ENCODE measurements at regions not wholly inside any gene's neighbourhood (a gene's known extent, or its start where the extent isn't known, plus 50 kb on each side); places are given as distances from the start of the nearest gene placed in this dataset.

DNA sequence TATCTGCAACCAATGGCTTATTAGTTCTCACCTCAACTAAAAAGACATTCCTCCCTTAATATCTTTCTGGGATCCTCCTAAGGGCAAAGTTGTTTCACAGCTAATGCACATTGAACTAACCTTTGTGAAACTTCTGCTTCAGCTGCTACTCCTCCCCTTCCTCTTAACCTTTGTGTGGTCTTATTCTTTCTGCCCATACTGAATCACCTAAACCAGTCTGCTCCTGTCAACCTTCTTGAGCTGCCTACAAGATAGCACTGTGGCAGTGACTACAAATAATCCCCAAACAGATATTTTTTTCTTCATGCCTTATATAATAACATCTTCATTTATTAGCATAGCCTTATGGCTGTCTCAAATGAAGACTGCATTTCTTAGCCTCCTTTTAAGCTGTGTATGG, 1077.4 kb upstream of the ATXN7L3B start:
- FAIRE-seq, result no peak
- no peaks in the 10 kb centered on the region for H3K79me1 ChIP-seq (ENCODE audit: low read depth, low read length)
- TF ChIP-seq SP2 (IDR thresholded peaks at IDR 0.05; ENCODE audit: low read length) (no peak), CHD1 (IDR thresholded peaks at IDR 0.05; ENCODE audit: low read depth, low read length) (no peak), EGR1 (IDR thresholded peaks at IDR 0.05; ENCODE audit: borderline replicate concordance, low read depth, low read length) (no peak), ASH2L (IDR thresholded peaks at IDR 0.05; ENCODE audit: low read length) (no peak), CHD2 (IDR thresholded peaks at IDR 0.05; ENCODE audit: low read length) (no peak), JUN (IDR thresholded peaks at IDR 0.05; ENCODE audit: low read depth, low read length) (no peak), FOSL1 (IDR thresholded peaks at IDR 0.05; ENCODE audit: insufficient read depth, low read depth, low read length) (no peak), RFX5 (IDR thresholded peaks at IDR 0.05; ENCODE audit: borderline replicate concordance, low read depth, low read length) (no peak), GABPA (IDR thresholded peaks at IDR 0.05; ENCODE audit: borderline replicate concordance, insufficient read depth, low read length) (no peak), TEAD4 (IDR thresholded peaks at IDR 0.05; ENCODE audit: low read depth, low read length) (no peak), EZH2 (IDR thresholded peaks at IDR 0.05; ENCODE audit: low read depth, low read length, severe bottlenecking) (no peak), NRF1 (IDR thresholded peaks at IDR 0.05; ENCODE audit: low read depth, low read length) (no peak), YY1 (IDR thresholded peaks at IDR 0.05; ENCODE audit: low read depth, low read length) (no peak), POU5F1 (IDR thresholded peaks at IDR 0.05; ENCODE audit: low read depth, low read length) (no peak), SIX5 (IDR thresholded peaks at IDR 0.05; ENCODE audit: low read depth, low read length) (no peak), SAP30 (IDR thresholded peaks at IDR 0.05; ENCODE audit: insufficient read depth, insufficient replicate concordance, low read length) (no peak), TAF7 (optimal IDR thresholded peaks at IDR 0.05; ENCODE audit: borderline replicate concordance, low read depth, low read length) (no peak), TCF12 (IDR thresholded peaks at IDR 0.05; ENCODE audit: low read depth, low read length) (no peak)

More for the DNA sequence above, 1077.4 kb upstream of the ATXN7L3B start:
- H2BK120ac ChIP-seq (replicated peaks; ENCODE audit: low read depth, low read length), result no peak overlapping the region
- H3K4ac ChIP-seq (replicated peaks; ENCODE audit: insufficient read length, low read depth, low read length), result no peak overlapping the region
- H2BK20ac ChIP-seq (ENCODE audit: low read length), result no peak overlapping the region
- no peak overlapping the region for H3K4me2 ChIP-seq (ENCODE audit: insufficient read depth in 1 of 2, low read depth in 2 of 2, low read length in 2 of 2)
- no peak overlapping the region for H3K56ac ChIP-seq (replicated peaks; ENCODE audit: insufficient read length, low read depth, low read length)
- H3K79me2 ChIP-seq (ENCODE audit: control insufficient read depth in 1 of 2, insufficient read depth in 2 of 2, low read length in 2 of 2), result no peaks in the 10 kb centered on the region
- H3K27ac ChIP-seq (ENCODE audit: low read depth, low read length), result no peak overlapping the region
- H3K4me1 ChIP-seq (replicated peaks in 1 of 4; ENCODE audit: control insufficient read depth in 3 of 4, insufficient read depth in 4 of 4, low read length in 3 of 4), result peaks cover 0 to 1% (median under 1%) of the 10 kb centered on the region in 4 experiments; a peak in 2 of 7 replicates
- POLR2A ChIA-PET (ENCODE audit: partially characterized antibody), result no interaction called here
- DNase-seq (ENCODE audit: low read depth in 1 of 2, low spot score in 2 of 2), result no peak
- H3K4me3 ChIP-seq (ENCODE audit: extremely low read depth in 1 of 4, insufficient read depth in 2 of 4, low read depth in 3 of 4, low read length in 4 of 4), result no peak overlapping the region
- no peak overlapping the region for H4K8ac ChIP-seq (ENCODE audit: extremely low read depth, insufficient read depth, low read length)
- H3K9me3 ChIP-seq (ENCODE audit: insufficient read depth in 2 of 2, low read depth in 1 of 2, low read length in 1 of 2), result no peaks in the 10 kb centered on the region
- CTCF ChIA-PET (ENCODE audit: partially characterized antibody), result no interaction called here
- no peak overlapping the region for H2BK5ac ChIP-seq (ENCODE audit: low read depth, low read length)
- H4K91ac ChIP-seq (replicated peaks; ENCODE audit: insufficient read length, low read length), result no peak overlapping the region
- no peak overlapping the region for H3K23ac ChIP-seq (ENCODE audit: insufficient read length)
- no peaks in the 10 kb centered on the region for H3K23me2 ChIP-seq (ENCODE audit: low read depth, low read length)
- H4K20me1 ChIP-seq (replicated peaks in 1 of 2; ENCODE audit: control insufficient read depth in 1 of 2, insufficient read depth in 2 of 2, low read length in 2 of 2), result no peaks in the 10 kb centered on the region
- H2AFZ ChIP-seq (ENCODE audit: low read length), result no peak overlapping the region
- no peak overlapping the region for H3K9ac ChIP-seq (replicated peaks in 1 of 4; ENCODE audit: extremely low read depth in 1 of 4, low read depth in 3 of 4, low read length in 3 of 4)
- H3K14ac ChIP-seq (ENCODE audit: insufficient read length), result no peak overlapping the region
- peaks cover 15 to 36% (median 26%) of the 10 kb centered on the region in 4 experiments for H3K27me3 ChIP-seq (replicated peaks in 1 of 4; ENCODE audit: control insufficient read depth in 3 of 4, extremely low read depth in 1 of 4, insufficient read depth in 3 of 4, low read length in 3 of 4)
- no peak overlapping the region for H4K5ac ChIP-seq (ENCODE audit: insufficient read length, low read depth, low read length)
- no peak overlapping the region for H2BK15ac ChIP-seq (ENCODE audit: low read length)
- H2BK12ac ChIP-seq (ENCODE audit: low read depth, low read length), result no peak overlapping the region
- no peaks in the 10 kb centered on the region for H3K36me3 ChIP-seq (ENCODE audit: control insufficient read depth in 2 of 4, insufficient read depth in 4 of 4, low read length in 3 of 4)
- no peak overlapping the region for H3K18ac ChIP-seq (ENCODE audit: extremely low read depth, low read length)
- H2AK5ac ChIP-seq (ENCODE audit: low read depth, low read length), result no peak overlapping the region

All from H1 (cell line).